ENCODE measurements at regions not wholly inside any gene's neighbourhood (a gene's known extent, or its start where the extent isn't known, plus 50 kb on each side); places are given as distances from the start of the nearest gene placed in this dataset.

DNA sequence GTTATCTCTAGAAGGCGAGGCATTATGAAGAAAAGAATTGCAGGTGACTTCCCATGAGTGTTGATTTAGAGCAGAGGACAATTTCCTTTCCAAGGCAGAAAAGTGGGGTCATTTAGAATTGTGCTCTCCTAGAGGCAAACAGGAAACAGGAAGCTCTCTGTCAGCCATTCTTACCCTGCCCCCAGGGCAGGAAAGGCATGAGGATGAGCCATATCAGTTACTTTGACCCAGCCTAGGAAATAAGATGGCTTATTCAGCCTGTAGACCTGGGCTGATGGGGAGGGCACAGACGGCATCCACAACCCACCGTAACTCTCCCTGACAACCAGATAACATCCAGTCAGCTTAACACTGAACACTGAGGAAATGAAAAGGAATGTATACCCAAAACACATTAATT is 88.8 kb upstream of the KDR start:
- Histone ChIP-seq H3K4me1 (ENCODE audit: control insufficient read depth, insufficient read depth, low read length) (peaks cover 2% of the 10 kb centered on the region), H3K36me3 (ENCODE audit: control insufficient read depth, insufficient read depth, low read length) (no peaks in the 10 kb centered on the region), H3K4me3 (ENCODE audit: low read length) (no peak overlapping the region), H3K27me3 (ENCODE audit: control insufficient read depth, insufficient read depth, low read length) (no peaks in the 10 kb centered on the region), H3K27ac (ENCODE audit: low read length) (no peak overlapping the region), H3K9me3 (replicated peaks; ENCODE audit: control insufficient read depth, low read depth, low read length) (no peaks in the 10 kb centered on the region)
- peak; percentile 19 for DNase-seq
- WGBS (ENCODE audit: insufficient coverage), result no CpG with 5 or more reads among the region's 3 CpGs

DNA sequence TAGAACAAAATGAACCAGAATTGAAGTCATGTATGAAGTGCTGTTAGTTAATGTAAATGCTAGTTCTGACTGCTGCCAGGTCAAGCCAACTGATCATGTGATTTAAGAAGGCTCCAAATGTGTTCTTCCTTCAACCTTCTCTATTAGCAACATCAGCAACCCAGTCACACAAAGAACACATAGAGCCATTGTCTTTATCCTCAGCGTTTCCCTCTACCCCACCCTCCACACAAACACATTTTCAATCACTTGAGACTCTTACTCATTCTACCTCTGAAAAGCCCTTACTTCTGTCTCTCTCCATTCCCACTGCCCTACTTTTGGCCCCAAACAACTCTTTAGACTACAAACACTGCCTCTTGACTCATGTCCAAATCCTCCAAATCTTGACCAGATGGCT is 89.7 kb upstream of the KDR start:
- Histone ChIP-seq H3K4me3 (ENCODE audit: low read length) (no peak overlapping the region), H3K27ac (ENCODE audit: low read length) (no peak overlapping the region), H3K27me3 (ENCODE audit: control insufficient read depth, insufficient read depth, low read length) (no peaks in the 10 kb centered on the region), H3K9me3 (replicated peaks; ENCODE audit: control insufficient read depth, low read depth, low read length) (no peaks in the 10 kb centered on the region), H3K4me1 (ENCODE audit: control insufficient read depth, insufficient read depth, low read length) (peaks cover 2% of the 10 kb centered on the region), H3K36me3 (ENCODE audit: control insufficient read depth, insufficient read depth, low read length) (no peaks in the 10 kb centered on the region)
- WGBS (ENCODE audit: insufficient coverage), result 71% methylated on average over 1 of the region's 1 CpG
- no peak for DNase-seq

DNA sequence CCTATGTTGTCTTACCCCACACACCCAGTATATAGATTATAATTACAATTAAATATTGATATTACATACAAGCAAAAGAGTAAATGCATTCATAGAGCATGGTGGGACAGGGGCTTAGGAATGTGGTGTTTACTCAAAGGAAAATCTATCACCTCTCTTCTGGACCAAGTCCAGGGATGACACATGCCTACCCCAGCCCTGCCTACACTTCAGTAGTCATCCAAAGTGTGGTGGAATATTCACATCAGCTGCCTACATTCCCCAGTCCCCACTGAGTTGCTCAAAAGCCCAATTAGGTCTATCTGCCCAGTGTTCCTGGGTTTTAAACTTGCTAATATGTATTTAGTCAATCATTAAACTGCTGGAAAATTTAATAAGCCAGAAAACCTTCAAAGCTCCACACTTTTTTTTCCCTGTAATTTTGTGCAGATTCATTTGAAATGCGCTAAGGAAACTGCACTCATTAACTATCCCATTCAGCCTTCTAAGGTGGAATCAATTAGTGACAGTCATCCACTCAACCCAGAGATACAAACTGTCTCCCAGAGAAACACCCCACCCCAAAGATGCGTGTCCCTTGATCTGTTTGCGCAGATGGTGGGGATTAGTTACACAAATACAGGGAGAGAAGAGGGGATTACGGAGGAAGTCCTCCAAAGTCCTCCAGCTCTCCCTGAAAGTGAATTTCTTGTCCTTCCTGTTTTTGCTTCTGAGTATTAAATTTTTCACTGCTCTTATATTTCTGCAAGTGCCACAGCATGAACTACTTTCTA is 91.7 kb upstream of the KDR start:
- Histone ChIP-seq H3K9me3 (replicated peaks; ENCODE audit: control insufficient read depth, low read depth, low read length) (no peaks in the 10 kb centered on the region), H3K4me1 (ENCODE audit: control insufficient read depth, insufficient read depth, low read length) (peaks cover 2% of the 10 kb centered on the region), H3K36me3 (ENCODE audit: control insufficient read depth, insufficient read depth, low read length) (no peaks in the 10 kb centered on the region), H3K27me3 (ENCODE audit: control insufficient read depth, insufficient read depth, low read length) (no peaks in the 10 kb centered on the region), H3K27ac (ENCODE audit: low read length) (no peak overlapping the region), H3K4me3 (ENCODE audit: low read length) (no peak overlapping the region)
- DNase-seq, result peak; percentile 27
- WGBS (ENCODE audit: insufficient coverage), result 60% methylated on average over 1 of the region's 4 CpGs

DNA sequence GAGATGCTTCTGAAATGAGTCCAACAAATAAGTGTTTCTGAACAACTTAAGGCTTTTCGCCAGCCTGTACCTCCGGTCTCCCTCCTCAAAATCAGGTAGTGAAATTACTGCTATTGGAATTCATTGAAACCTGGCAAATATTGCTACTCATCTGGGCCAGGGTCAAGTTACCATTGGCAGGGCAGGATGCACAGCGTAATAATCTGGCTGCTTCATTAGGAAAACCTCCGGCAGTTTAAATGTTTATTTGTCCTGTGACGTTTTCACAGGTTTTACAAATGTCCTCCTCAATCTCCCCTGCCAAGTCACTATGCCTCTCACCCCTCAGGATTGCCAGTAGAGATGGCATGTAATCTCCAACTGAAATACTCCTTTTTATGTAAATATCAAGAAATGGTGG is 92.6 kb upstream of the KDR start:
- no peaks in the 10 kb centered on the region for H3K9me3 ChIP-seq (replicated peaks; ENCODE audit: control insufficient read depth, low read depth, low read length)
- no peaks in the 10 kb centered on the region for H3K36me3 ChIP-seq (ENCODE audit: control insufficient read depth, insufficient read depth, low read length)
- DNase-seq, result peak; percentile 29
- H3K27ac ChIP-seq (ENCODE audit: low read length), result no peak overlapping the region
- 24% methylated on average over 4 of the region's 5 CpGs for WGBS (ENCODE audit: insufficient coverage)
- peaks cover 2% of the 10 kb centered on the region for H3K4me1 ChIP-seq (ENCODE audit: control insufficient read depth, insufficient read depth, low read length)
- no peak overlapping the region for H3K4me3 ChIP-seq (ENCODE audit: low read length)
- H3K27me3 ChIP-seq (ENCODE audit: control insufficient read depth, insufficient read depth, low read length), result no peaks in the 10 kb centered on the region

DNA sequence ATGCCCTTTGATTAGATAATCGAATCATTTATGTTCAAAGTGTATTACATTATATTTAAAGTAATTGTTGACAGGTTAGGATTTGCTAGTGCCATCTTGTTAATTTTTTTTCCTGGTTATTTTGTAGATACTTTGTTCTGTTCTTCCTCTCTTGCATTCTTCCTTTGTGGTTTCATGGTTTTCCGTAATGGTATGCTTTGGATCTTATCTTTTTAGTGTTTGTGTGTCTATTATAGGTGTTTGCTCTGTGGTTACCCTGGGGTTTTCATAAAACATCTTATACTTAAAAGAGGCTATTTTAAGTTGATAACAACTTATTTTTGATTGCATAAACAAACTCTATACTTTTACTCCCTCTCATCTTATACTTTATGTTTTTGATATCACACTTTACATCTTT is 108.2 kb upstream of the SRD5A3 start:
- no peak for DNase-seq
- H3K27ac ChIP-seq (ENCODE audit: low read length), result no peak overlapping the region
- no CpG with 5 or more reads among the region's 2 CpGs for WGBS (ENCODE audit: insufficient coverage)
- H3K4me1 ChIP-seq (ENCODE audit: control insufficient read depth, insufficient read depth, low read length), result no peaks in the 10 kb centered on the region
- no peaks in the 10 kb centered on the region for H3K27me3 ChIP-seq (ENCODE audit: control insufficient read depth, insufficient read depth, low read length)
- no peaks in the 10 kb centered on the region for H3K36me3 ChIP-seq (ENCODE audit: control insufficient read depth, insufficient read depth, low read length)
- H3K9me3 ChIP-seq (replicated peaks; ENCODE audit: control insufficient read depth, low read depth, low read length), result peaks cover 3% of the 10 kb centered on the region
- H3K4me3 ChIP-seq (ENCODE audit: low read length), result no peak overlapping the region

DNA sequence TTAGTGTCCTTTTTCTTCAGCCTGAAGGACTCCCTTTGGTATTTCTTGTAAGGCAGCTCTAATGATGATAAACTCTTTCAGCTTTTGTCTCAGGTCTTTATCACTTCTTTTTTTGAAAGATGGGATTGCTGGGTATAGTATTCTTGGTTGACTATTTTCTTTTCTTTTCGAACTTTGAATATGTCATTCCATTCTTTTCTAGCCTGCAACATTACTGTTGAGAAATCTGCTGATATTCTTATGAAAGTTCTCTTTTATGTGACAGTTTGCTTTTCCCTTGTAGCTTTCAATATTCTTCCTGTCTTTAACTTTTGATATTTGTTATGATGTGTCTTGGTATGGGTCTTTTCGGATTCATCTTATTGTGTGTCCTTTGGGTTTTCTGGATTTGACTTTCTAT is 107.6 kb upstream of the SRD5A3 start:
- no peak overlapping the region for H3K27ac ChIP-seq (ENCODE audit: low read length)
- no peaks in the 10 kb centered on the region for H3K4me1 ChIP-seq (ENCODE audit: control insufficient read depth, insufficient read depth, low read length)
- H3K4me3 ChIP-seq (ENCODE audit: low read length), result no peak overlapping the region
- no CpG with 5 or more reads among the region's 2 CpGs for WGBS (ENCODE audit: insufficient coverage)
- no peak for DNase-seq
- no peaks in the 10 kb centered on the region for H3K36me3 ChIP-seq (ENCODE audit: control insufficient read depth, insufficient read depth, low read length)
- no peaks in the 10 kb centered on the region for H3K27me3 ChIP-seq (ENCODE audit: control insufficient read depth, insufficient read depth, low read length)
- H3K9me3 ChIP-seq (replicated peaks; ENCODE audit: control insufficient read depth, low read depth, low read length), result peaks cover 3% of the 10 kb centered on the region

DNA sequence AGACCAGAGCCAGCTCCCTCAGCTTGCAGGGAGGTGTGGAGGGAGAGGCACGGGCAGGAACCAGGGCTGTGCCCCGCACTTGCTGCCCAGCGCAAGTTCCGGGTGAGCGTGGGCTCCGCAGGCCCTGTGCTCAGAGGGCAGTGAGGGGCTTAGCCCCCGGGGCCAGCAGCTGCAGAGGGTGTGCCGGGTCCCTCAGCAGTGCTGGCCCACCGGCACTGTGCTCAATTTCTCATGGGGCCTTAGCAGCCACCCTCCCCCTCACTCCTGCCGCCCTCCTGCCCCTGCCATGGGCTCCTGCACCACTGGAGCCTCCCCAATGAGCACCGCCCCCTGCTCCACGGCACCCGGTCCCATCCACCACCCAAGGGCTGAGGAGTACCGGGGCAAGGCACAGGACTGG is 104.6 kb upstream of the SRD5A3 start:
- DNase-seq, result no peak
- WGBS (ENCODE audit: insufficient coverage), result 69% methylated on average over 10 of the region's 14 CpGs
- no peak overlapping the region for H3K27ac ChIP-seq (ENCODE audit: low read length)
- no peak overlapping the region for H3K4me3 ChIP-seq (ENCODE audit: low read length)
- peaks cover 3% of the 10 kb centered on the region for H3K9me3 ChIP-seq (replicated peaks; ENCODE audit: control insufficient read depth, low read depth, low read length)
- H3K27me3 ChIP-seq (ENCODE audit: control insufficient read depth, insufficient read depth, low read length), result no peaks in the 10 kb centered on the region
- H3K4me1 ChIP-seq (ENCODE audit: control insufficient read depth, insufficient read depth, low read length), result no peaks in the 10 kb centered on the region
- no peaks in the 10 kb centered on the region for H3K36me3 ChIP-seq (ENCODE audit: control insufficient read depth, insufficient read depth, low read length)

DNA sequence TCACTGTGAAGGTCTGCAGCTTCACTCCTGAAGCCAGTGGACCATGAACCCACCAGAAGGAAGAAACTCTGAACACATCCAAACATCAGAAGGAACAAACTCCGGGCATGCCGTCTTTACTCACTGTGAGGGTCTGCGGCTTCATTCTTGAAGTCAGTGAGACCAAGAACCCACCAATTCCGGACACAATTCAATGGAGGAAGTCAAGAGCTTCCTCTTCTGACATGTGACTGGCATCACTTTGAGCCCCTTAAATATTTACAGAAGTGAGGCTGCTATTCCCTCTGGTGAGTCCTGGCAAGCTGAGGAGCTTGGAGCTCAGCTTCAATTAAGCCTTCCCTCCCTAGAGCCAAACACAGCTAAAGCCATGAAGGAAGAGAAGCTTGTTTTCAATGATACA is 103.5 kb upstream of the SRD5A3 start:
- no peaks in the 10 kb centered on the region for H3K27me3 ChIP-seq (ENCODE audit: control insufficient read depth, insufficient read depth, low read length)
- no peaks in the 10 kb centered on the region for H3K4me1 ChIP-seq (ENCODE audit: control insufficient read depth, insufficient read depth, low read length)
- no peak for DNase-seq
- H3K9me3 ChIP-seq (replicated peaks; ENCODE audit: control insufficient read depth, low read depth, low read length), result peaks cover 3% of the 10 kb centered on the region
- WGBS (ENCODE audit: insufficient coverage), result 75% methylated on average over 3 of the region's 4 CpGs
- H3K36me3 ChIP-seq (ENCODE audit: control insufficient read depth, insufficient read depth, low read length), result no peaks in the 10 kb centered on the region
- no peak overlapping the region for H3K4me3 ChIP-seq (ENCODE audit: low read length)
- no peak overlapping the region for H3K27ac ChIP-seq (ENCODE audit: low read length)

DNA sequence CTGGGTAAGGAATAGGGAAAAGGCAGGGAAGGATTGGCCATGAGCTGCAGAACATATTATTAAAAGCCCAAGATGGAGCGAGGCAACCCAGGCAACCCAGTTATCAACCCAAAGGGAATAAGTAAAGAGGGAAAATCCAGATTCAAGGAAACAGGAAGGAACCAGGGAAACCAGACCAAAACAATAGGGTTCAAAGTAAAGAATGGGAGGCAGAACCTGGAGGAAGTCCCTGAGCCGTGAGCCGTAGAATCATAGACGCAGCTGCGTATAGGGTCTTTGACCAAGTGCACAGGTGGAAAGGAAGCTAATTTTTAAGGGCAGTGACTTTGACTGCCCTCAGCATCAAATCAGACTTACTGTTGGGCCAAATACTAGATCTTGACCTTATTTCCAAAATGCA is 98.5 kb upstream of the SRD5A3 start:
- 80% methylated on average over 4 of the region's 5 CpGs for WGBS (ENCODE audit: insufficient coverage)
- H3K27ac ChIP-seq (ENCODE audit: low read length), result peak overlapping the region; percentile 15
- H3K4me3 ChIP-seq (ENCODE audit: low read length), result no peak overlapping the region
- no peak for DNase-seq
- no peaks in the 10 kb centered on the region for H3K9me3 ChIP-seq (replicated peaks; ENCODE audit: control insufficient read depth, low read depth, low read length)
- no peaks in the 10 kb centered on the region for H3K4me1 ChIP-seq (ENCODE audit: control insufficient read depth, insufficient read depth, low read length)
- no peaks in the 10 kb centered on the region for H3K36me3 ChIP-seq (ENCODE audit: control insufficient read depth, insufficient read depth, low read length)
- no peaks in the 10 kb centered on the region for H3K27me3 ChIP-seq (ENCODE audit: control insufficient read depth, insufficient read depth, low read length)

DNA sequence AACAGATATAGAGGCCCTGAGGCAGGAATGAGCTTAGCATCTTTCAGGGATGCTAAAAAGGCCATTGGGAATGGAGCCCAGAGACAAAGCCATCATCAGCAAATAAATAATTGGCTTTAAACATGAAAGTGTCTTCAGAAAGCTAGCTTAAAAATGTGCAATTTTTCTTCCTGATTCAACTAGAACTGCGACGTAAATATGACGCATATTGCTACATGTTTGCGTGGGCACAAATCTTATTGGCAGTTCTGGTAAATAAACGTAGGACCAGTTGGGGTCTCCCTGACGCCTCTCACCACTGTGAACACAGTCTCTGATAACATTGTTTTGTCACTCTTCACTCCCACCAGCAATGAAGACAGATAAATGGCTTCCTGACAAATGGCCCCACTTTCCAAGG is 97.3 kb upstream of the SRD5A3 start:
- H3K4me1 ChIP-seq (ENCODE audit: control insufficient read depth, insufficient read depth, low read length), result no peaks in the 10 kb centered on the region
- no peak overlapping the region for H3K27ac ChIP-seq (ENCODE audit: low read length)
- no peaks in the 10 kb centered on the region for H3K9me3 ChIP-seq (replicated peaks; ENCODE audit: control insufficient read depth, low read depth, low read length)
- H3K27me3 ChIP-seq (ENCODE audit: control insufficient read depth, insufficient read depth, low read length), result no peaks in the 10 kb centered on the region
- no peak overlapping the region for H3K4me3 ChIP-seq (ENCODE audit: low read length)
- 78% methylated on average over 5 of the region's 6 CpGs for WGBS (ENCODE audit: insufficient coverage)
- no peaks in the 10 kb centered on the region for H3K36me3 ChIP-seq (ENCODE audit: control insufficient read depth, insufficient read depth, low read length)
- no peak for DNase-seq

DNA sequence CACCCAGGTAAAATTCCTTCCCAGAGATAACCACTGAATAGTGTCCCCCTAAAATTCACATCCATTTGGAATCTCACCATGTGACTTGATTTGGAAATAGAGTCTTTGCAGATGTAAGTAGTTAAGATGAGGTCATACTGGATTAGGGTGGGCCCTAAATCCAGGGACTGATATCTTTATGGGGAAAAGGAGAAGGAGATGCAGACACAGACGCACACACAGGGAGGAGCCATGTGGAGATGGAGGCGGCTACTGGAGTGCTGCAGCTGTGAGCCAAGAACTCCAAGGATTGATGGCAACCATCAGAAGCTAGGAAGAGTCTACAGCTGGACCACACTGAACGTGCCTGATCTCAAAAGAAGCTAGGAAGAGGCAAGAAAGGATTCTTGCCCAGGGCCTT is 96.6 kb upstream of the SRD5A3 start:
- Histone ChIP-seq H3K4me1 (ENCODE audit: control insufficient read depth, insufficient read depth, low read length) (no peaks in the 10 kb centered on the region), H3K27ac (ENCODE audit: low read length) (no peak overlapping the region), H3K27me3 (ENCODE audit: control insufficient read depth, insufficient read depth, low read length) (no peaks in the 10 kb centered on the region), H3K9me3 (replicated peaks; ENCODE audit: control insufficient read depth, low read depth, low read length) (no peaks in the 10 kb centered on the region), H3K36me3 (ENCODE audit: control insufficient read depth, insufficient read depth, low read length) (no peaks in the 10 kb centered on the region), H3K4me3 (ENCODE audit: low read length) (no peak overlapping the region)
- no peak for DNase-seq
- WGBS (ENCODE audit: insufficient coverage), result 54% methylated on average over 3 of the region's 3 CpGs
